ENCODE measurements at regions not wholly inside any gene's neighbourhood (a gene's known extent, or its start where the extent isn't known, plus 50 kb on each side); places are given as distances from the start of the nearest gene placed in this dataset.

GRCh38 chr2:57539761-57540160, 506.8 kb upstream of the VRK2 start:
- DNase-seq, result no peak

DNA sequence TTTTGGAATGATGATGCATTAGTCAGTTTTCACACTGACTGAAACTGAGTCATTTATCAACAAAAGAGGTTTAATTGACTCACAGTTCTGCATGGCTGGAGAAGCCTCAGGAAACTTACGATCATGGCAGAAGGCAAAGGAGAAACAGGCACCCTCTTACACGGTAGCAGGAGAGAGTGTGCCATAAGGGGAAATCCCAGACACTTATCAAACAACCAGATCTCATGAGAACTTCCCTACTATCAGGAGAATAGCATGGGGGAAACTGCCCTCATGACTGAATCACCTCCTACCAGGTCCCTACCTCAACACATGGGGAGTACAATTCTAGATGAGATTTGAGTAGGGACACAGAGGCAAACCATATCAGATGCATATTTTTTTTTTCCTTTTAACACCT, 504.5 kb upstream of the VRK2 start:
- no peak for DNase-seq

- DNase-seq, result no peak
Observed at GRCh38 chr2:57543211-57543610, 503.4 kb upstream of the VRK2 start.

- DNase-seq, result no peak
Observed at GRCh38 chr2:57544624-57545023, 502.0 kb upstream of the VRK2 start.

DNA sequence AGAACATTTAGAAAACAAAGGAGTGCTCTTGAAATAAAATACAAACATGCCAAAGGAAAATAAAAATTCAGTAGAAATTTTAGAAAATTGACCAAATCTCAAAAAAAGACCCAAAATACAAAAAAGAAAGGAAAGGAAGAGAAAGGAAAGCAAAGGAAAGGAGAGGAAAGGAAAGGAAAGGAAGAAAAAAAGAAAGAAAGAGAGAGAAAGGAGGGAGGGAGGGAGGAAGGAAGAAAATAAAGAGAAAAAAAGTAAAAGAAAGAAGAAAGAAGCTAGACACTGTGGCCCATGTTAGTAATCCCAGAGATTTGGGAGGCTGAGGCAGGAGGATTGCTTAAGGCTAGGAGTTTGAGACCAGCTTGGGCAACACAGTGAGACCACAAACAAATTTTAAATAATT, 500.1 kb upstream of the VRK2 start:
- no peak for DNase-seq

- DNase-seq, result peak; percentile 46
Observed at GRCh38 chr2:57549642-57550102, 496.9 kb upstream of the VRK2 start.

DNA sequence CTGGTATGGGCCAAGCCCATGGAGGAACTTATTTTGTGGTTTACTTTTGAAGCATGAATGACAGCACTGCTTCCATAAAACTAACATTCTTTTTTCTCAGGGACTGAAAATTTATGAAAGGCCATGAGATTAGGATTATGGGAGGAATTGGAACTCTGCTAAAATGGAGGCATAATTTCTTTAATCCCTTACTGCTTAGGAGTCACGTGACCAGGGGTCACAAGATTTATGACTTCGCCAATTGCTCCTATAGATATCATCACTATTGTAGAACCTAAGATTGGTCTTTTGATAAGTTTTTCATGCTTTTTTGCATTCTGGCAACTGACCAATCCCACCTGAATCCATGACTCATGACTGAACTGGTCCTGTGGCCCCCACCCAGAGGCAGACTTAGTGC, 495.7 kb upstream of the VRK2 start:
- no peak for DNase-seq

DNA sequence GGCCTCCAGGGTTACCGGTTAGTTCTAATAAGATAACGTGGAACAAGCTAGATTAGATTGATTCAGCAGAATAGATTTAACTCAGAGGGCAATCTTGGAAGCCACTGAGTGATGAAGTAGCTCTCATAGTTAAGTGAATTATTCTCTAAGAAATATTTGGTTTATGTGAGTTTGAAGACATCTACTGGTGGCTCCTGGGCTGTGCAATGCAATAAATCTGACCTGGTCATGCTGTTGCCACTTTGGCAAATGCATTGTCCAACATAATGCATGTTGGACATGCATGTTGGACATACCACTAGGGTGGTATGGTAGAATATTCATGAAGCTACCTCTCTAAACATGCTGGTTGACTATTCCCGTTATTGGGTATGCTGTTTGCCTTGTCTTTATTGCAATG, 493.7 kb upstream of the VRK2 start:
- no peak for DNase-seq

DNA sequence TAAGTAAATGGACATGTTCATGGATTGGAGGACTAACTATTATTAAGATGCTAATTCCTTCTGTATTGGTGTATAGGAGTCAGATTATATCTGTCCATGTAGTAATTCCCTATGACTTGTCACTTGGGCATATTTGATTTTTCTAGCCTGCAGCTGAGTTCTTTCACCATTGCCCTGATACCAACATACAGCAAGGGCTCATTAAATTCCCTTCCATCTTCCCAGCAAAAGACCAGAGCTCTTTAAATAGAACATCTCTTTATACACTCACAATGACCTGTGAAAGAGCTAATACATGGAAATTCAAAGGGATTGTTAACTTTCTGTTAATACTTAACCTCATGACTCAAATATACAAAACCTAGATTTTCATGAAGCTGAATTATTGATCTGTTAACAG, 492.3 kb upstream of the VRK2 start:
- DNase-seq, result no peak

- DNase-seq, result no peak
Observed at GRCh38 chr2:57558312-57558711, 488.3 kb upstream of the VRK2 start.

DNA sequence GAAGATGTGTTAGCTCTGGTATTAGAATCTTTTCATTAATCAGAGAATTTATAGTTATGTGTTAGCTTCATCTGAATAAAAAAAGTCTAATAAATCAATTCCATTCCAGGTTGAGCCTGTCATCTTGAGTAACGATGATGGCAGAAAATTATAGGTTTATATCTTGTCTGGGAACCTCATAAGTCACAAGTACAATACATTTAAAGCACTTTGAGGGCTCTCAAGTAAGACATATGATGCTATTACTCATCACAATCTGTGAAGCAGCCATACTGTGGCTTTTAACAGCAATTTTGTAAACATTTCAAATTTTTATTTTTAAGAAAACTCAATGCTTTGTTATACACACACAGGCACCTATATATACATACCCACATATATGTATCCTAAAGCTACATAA, 484.1 kb upstream of the VRK2 start:
- no peak for DNase-seq

DNA sequence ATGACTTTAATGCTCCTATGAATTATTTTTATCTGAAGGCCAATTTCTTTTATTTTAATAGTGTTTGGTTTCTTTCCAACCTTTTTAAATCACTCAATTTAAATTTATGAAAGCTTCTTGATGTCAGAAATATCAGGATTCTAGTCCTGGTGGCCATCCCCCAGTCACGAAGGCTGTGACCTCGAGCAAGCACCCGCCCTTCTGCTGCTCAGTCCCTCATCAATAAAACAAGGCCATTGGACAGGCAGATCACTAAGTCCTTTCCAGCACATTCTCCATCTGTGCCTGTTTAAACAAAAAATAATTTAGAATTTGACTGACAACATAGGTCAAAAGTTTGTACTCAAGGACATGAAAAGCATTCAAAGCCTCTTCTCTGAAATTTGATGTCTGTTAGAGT, 483.6 kb upstream of the VRK2 start:
- DNase-seq, result no peak

DNA sequence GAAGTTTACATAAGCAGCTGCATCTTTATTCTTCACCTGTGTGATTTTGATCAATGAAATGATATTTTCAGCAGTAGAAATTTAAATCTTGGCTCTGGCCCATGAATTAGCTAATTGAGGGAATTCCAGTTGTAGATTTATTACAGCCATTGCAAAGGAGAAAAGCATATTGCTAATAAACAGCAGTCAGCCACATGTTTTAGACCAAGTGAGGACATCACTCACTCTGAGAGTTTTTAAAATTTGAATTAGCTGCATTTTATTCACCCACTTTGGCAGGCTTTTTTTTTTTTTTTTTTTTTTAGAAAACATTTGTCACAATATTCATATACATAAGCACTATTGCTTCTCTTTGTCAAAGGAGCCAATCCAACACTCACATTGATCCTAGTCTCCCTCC, 479.4 kb upstream of the VRK2 start:
- DNase-seq, result no peak

- no peak for DNase-seq
Observed at GRCh38 chr2:57569396-57569795, 477.2 kb upstream of the VRK2 start.

GRCh38 chr2:57570961-57571360, 475.6 kb upstream of the VRK2 start:
- DNase-seq, result no peak

DNA sequence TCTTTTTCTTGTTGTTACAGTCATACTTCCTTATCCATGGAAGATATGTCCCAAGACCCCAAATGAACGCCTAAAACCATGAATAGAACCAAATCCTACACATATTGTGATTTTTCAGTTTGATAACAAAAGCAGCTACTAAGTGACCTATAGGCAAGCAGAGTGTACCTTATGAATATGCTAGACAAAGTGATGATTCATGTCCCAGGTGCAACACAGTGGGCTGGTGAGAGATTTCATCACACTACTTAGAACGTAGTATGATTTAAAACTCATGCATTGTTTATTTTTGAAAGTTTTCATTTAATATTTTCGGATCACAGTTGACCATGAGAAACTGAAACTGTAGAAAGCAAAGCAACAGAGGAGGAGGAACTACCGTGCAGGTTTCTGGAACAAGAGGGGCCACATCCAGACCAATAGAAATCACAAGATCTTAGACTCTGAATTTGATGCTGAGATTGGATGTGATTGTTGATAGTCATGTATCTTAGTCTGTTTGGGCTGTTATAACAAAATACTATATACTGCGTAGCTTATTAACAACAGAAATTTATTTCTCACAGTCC, 470.8 kb upstream of the VRK2 start:
- DNase-seq, result no peak

GRCh38 chr2:57576983-57577382, 469.6 kb upstream of the VRK2 start:
- DNase-seq, result no peak

DNA sequence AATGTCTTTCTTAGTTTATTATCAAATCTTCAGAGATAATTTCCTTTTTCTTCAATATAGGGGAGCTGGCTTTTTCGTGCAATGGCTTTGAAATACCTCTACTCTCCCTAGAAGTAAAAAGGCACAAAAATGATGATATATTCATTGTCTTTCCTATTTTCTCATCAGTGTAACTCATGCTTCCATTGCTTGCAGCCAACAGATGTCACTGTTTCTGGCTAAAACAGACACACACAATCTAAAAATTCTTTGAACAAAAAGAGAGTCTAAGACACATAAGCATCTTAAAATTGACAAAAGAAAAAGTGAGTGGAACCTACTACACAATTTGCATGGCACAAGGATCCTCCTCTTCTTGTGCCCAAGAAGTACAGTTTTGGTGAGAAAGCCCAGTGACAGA, 448.7 kb upstream of the VRK2 start:
- DNase-seq, result no peak

DNA sequence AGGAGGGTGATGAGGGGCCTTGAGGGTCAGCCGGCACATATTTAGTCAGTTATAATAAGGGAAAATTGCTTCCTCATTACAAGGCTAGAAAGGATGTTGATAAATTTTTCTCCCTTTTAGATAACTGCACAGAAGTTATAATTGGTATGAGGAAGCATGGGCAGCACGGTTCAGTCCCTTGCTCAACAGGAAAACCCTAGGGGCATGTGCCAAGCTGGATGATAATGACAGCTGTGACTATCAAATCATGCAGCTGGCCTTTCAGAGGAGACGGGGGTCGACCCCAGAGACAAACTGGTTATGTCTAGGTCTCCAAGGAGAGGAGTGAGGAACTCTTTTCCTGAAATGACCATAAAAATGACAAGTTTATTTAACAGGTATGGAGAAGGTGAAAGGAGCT, 448.1 kb upstream of the VRK2 start:
- DNase-seq, result no peak

GRCh38 chr2:57602733-57603132, 443.9 kb upstream of the VRK2 start:
- no peak for DNase-seq

GRCh38 chr2:57614988-57615387, 431.6 kb upstream of the VRK2 start:
- no peak for DNase-seq

- no peak for DNase-seq
Observed at GRCh38 chr2:57615855-57616556, 430.6 kb upstream of the VRK2 start.

DNA sequence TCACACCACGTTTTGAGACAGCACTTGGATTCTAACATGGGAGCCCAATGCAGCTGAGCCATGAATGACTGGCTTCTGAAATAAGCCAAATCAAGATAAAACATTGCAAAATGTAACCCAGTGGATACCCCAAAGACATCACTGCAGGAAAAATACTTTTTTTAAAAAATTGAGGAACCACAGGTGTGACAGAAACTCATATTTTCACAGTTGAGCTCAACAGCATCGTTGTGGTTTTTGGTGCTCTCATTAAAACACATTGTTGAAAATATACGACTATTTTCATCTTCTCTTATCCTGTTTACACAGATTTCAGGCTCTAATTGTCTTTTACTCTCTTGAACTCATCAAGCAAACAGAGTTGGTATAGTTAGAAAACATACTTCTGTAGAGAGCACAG, 429.3 kb upstream of the VRK2 start:
- DNase-seq, result no peak

DNA sequence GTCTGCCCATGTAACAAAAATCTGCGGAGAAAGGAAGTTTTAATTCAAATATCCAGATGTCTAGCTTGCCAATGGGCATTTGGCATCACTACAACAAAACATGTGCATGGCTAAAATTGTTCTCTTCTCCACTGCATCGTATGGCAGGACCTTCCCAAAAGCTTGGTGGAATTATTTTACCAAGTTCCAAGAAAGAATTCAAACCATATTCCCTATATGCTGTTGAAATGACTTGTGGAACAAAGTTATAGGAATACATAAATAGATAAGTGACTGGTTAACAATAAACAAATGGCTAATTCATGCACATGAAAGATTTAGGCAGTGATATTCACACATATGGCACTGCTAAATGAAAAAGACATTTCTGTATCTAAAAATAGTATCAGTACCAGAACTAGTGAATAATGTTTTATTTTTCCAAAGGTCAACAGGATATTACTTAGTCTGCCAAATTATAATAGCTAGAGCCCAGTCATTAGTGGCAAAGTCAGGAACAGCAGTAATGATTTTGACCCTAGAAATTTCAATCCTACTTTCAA, 425.4 kb upstream of the VRK2 start:
- DNase-seq, result no peak

DNA sequence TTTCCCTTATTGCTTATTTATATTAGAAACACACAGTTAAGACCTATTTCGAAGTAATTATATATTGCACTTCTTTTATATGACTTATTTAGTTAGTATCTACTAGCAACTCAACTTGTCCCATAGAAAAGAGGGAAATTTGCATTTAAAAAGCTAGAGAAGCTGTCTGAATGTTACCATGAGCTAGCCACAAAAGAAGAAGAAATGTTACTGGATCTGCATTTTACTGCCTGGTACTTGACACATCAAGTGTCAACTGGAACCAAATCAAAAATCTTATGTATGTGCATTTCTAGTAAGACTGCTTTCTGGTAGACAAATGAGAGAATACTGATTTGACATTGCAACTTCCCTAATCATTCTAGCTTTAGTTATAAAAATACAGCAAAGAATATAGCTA, 424.6 kb upstream of the VRK2 start:
- DNase-seq, result no peak

Measured in NCI-H1694 (cell line).